22Rv1 (cell line): ENCODE measurements at regions not wholly inside any gene's neighbourhood (a gene's known extent, or its start where the extent isn't known, plus 50 kb on each side); places are given as distances from the start of the nearest gene placed in this dataset.

Experiments used
- CTCF ChIP-seq: fragments of 450-650 bp; IDR thresholded peaks from 2 replicates; pipeline ENCODE4 v1.5.1; 2017; ENCODE audit warnings: mild to moderate bottlenecking
- ZFX ChIP-seq: fragments of 450-650 bp; IDR thresholded peaks from 2 replicates; pipeline ENCODE4 v1.6.1; 2017; ENCODE audit warnings: antibody characterized with exemption, borderline replicate concordance

- TF ChIP-seq CTCF (no peak), ZFX (no peak)
Measured at GRCh38 chr9:82560036-82560435, 502.9 kb downstream of the RASEF start.
